Esophagus muscularis mucosa (tissue), 4 donors: ENCODE measurements at regions not wholly inside any gene's neighbourhood (a gene's known extent, or its start where the extent isn't known, plus 50 kb on each side); places are given as distances from the start of the nearest gene placed in this dataset.

Source experiments
- DNase-seq: peaks from one replicate; pipeline ENCODE4 v3.0.0-alpha.2; 2017; ENCODE audit errors: extremely low spot score
- H3K27ac ChIP-seq, 4 donors: fragments of 200-600 bp; sonication (generic); replicated peaks in 1 of 4; 1 replicate in 3 of 4; 2 replicates in 1 of 4; pipeline ENCODE4 v1.5.1; 2016 to 2019; ENCODE audit warnings: mild to moderate bottlenecking in 1 of 4
- H3K27me3 ChIP-seq, 4 donors: fragments of 200-600 bp; sonication (generic); one replicate each; pipeline versions ENCODE4 v1.5.1 to v1.6.0; 2016 to 2019
- H3K36me3 ChIP-seq, 4 donors: fragments of 200-600 bp; sonication (generic); one replicate each; pipeline ENCODE4 v1.5.1; 2016 to 2019
- H3K4me1 ChIP-seq, 4 donors: fragments of 200-600 bp; sonication (generic); one replicate each; pipeline ENCODE4 v1.5.1; 2016 to 2019
- H3K4me3 ChIP-seq, 4 donors: fragments of 200-600 bp; sonication (generic); 1 replicate in 2 of 4; 2 replicates in 2 of 4; pipeline ENCODE4 v1.5.1; 2016 to 2019; ENCODE audit warnings: mild to moderate bottlenecking in 4 of 4, moderate library complexity in 1 of 4
- H3K9me3 ChIP-seq, 4 donors: fragments of 200-600 bp; sonication (generic); 1 replicate in 3 of 4; 2 replicates in 1 of 4; pipeline ENCODE4 v1.5.1; 2016 to 2019
- CTCF ChIP-seq, 3 experiments: fragments of 200-600 bp in 2 of 3; fragments of 450-650 bp in 1 of 3; sonication (generic) in 2 of 3; IDR thresholded peaks; one replicate each; pipeline ENCODE4 v1.5.1; 2017 to 2019; ENCODE audit warnings: antibody characterized with exemption in 3 of 3, mild to moderate bottlenecking in 2 of 3, moderate library complexity in 1 of 3
- EP300 ChIP-seq: sonication (generic); formaldehyde crosslinking; IDR thresholded peaks from one replicate; pipeline ENCODE4 v1.6.1; 2017; ENCODE audit warnings: antibody characterized with exemption
- POLR2A ChIP-seq: fragments of 450-650 bp; IDR thresholded peaks from one replicate; pipeline ENCODE4 v1.6.1; 2017; ENCODE audit warnings: antibody characterized with exemption, moderate library complexity, mild to moderate bottlenecking, low read depth
- POLR2AphosphoS5 ChIP-seq, 2 donors: sonication (generic); formaldehyde crosslinking; IDR thresholded peaks; one replicate each; pipeline ENCODE4 v1.6.1; 2017; ENCODE audit warnings: antibody characterized with exemption in 2 of 2
- WGBS: methylation state at CpG from one replicate; pipeline ENCODE4 v1.1.5; 2018; 5-methylcytosine and 5-hydroxymethylcytosine counted together
- intact Hi-C: fragments of 100-400 bp; cut with DNase I; formaldehyde crosslinking; loops from one replicate; pipeline ENCODE4 v1.15.1; 2023

- Histone ChIP-seq H3K27ac (no peak overlapping the region), H3K4me3 (no peak overlapping the region), H3K36me3 (no peaks in the 10 kb centered on the region), H3K4me1 (peaks cover 15 to 27% (median 18%) of the 10 kb centered on the region in 4 donors), H3K9me3 (no peaks in the 10 kb centered on the region), H3K27me3 (no peaks in the 10 kb centered on the region)
- 86% methylated on average over 1 of the region's 1 CpG for WGBS
- DNase-seq, result no peak
- intact Hi-C loops, result no loop called here
- TF ChIP-seq POLR2AphosphoS5 (IDR thresholded peaks at IDR 0.05) (no peak), EP300 (no peak), POLR2A (no peak), CTCF (IDR thresholded peaks at IDR 0.05) (no peak)
Observed at GRCh38 chr9:89754193-89754592, 149.4 kb downstream of the GADD45G start.

GRCh38 chr9:89755821-89756220, 151.0 kb downstream of the GADD45G start:
- H3K9me3 ChIP-seq, result no peaks in the 10 kb centered on the region
- intact Hi-C loops, result no loop called here
- no peaks in the 10 kb centered on the region for H3K36me3 ChIP-seq
- DNase-seq, result no peak
- no peak overlapping the region for H3K4me3 ChIP-seq
- H3K4me1 ChIP-seq, result peaks cover 15 to 23% (median 16%) of the 10 kb centered on the region in 4 donors
- TF ChIP-seq CTCF (IDR thresholded peaks at IDR 0.05) (no peak), POLR2AphosphoS5 (IDR thresholded peaks at IDR 0.05) (peak; percentile 44 to 70), POLR2A (no peak)
- no peak overlapping the region for H3K27ac ChIP-seq
- 71% methylated on average over 8 of the region's 9 CpGs for WGBS
- H3K27me3 ChIP-seq, result no peaks in the 10 kb centered on the region

- 80% methylated on average over 8 of the region's 8 CpGs for WGBS
- TF ChIP-seq CTCF (IDR thresholded peaks at IDR 0.05) (no peak), POLR2AphosphoS5 (IDR thresholded peaks at IDR 0.05) (no peak), POLR2A (no peak), EP300 (no peak)
- peaks cover 15 to 23% (median 16%) of the 10 kb centered on the region in 4 donors for H3K4me1 ChIP-seq
- H3K4me3 ChIP-seq, result no peak overlapping the region
- no peak overlapping the region for H3K27ac ChIP-seq
- no peaks in the 10 kb centered on the region for H3K36me3 ChIP-seq
- no peak for DNase-seq
- no peaks in the 10 kb centered on the region for H3K9me3 ChIP-seq
- H3K27me3 ChIP-seq, result no peaks in the 10 kb centered on the region
- intact Hi-C loops, result no loop called here
Observed at GRCh38 chr9:89756891-89757537, 152.2 kb downstream of the GADD45G start.

- DNase-seq, result no peak
- TF ChIP-seq EP300 (no peak), POLR2AphosphoS5 (IDR thresholded peaks at IDR 0.05) (no peak), POLR2A (no peak), CTCF (IDR thresholded peaks at IDR 0.05) (no peak)
- Histone ChIP-seq H3K4me3 (no peak overlapping the region), H3K4me1 (peaks cover 15 to 23% (median 16%) of the 10 kb centered on the region in 4 donors), H3K9me3 (no peaks in the 10 kb centered on the region), H3K27me3 (no peaks in the 10 kb centered on the region), H3K27ac (no peak overlapping the region), H3K36me3 (no peaks in the 10 kb centered on the region)
- 90% methylated on average over 12 of the region's 12 CpGs for WGBS
- intact Hi-C loops, result no loop called here
Observed at GRCh38 chr9:89757776-89758528, 153.1 kb downstream of the GADD45G start.
